ENCODE measurements at regions not wholly inside any gene's neighbourhood (a gene's known extent, or its start where the extent isn't known, plus 50 kb on each side); places are given as distances from the start of the nearest gene placed in this dataset.
"Not testable (repeated sequence)": the region's sequence is repeated elsewhere in the genome, so short reads cannot be mapped to it uniquely, and the experiment has no call there.

DNA sequence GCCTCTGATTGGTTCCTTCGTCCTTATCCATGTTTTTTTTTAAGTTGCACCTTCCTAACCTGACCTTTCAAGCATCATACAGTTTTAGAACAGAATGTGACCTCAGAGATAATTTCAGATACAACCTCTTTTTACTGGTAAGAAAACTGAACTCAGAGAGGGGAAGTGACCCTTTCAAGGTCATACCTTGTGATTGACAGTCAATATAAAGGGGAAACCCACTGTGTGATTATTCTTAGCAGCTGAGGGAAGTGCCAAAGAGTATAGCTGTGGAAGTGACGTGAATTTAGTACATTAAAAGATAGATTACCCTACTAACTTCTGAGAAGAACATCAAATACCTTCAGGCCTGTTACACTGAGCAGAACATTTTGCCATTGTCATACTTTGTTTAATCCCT, 319.4 kb downstream of the NEK10 start:
- Histone ChIP-seq H3K9ac (ENCODE audit: low read length) (no peak overlapping the region), H3K36me3 (replicated peaks; ENCODE audit: insufficient read depth, low read length) (no peaks in the 10 kb centered on the region), H3K4me1 (ENCODE audit: low read length) (peaks cover 24% of the 10 kb centered on the region), H3K4me3 (ENCODE audit: low read length) (no peak overlapping the region), H3K27ac (ENCODE audit: low read length) (peak overlapping the region; percentile 61; the same call in 1 of the 2 replicates), H3K4me2 (ENCODE audit: low read depth, low read length) (no peak overlapping the region; the same call in 1 of the 2 replicates), H2AFZ (ENCODE audit: low read length) (0 out of 2 replicates have a peak overlapping the region, but pooled peaks have one; percentile 17), H3K9me2 (replicated peaks; ENCODE audit: insufficient read depth, low read length) (no peaks in the 10 kb centered on the region), H3K79me2 (ENCODE audit: low read length) (no peaks in the 10 kb centered on the region), H4K20me1 (ENCODE audit: insufficient read depth, low read length) (no peaks in the 10 kb centered on the region), H3K27me3 (replicated peaks; ENCODE audit: insufficient read depth, low read length) (no peaks in the 10 kb centered on the region), H3F3A (ENCODE audit: insufficient read depth, low read length) (no peaks in the 10 kb centered on the region), H3K9me3 (replicated peaks; ENCODE audit: insufficient read depth, low read length) (no peaks in the 10 kb centered on the region)
- peak; percentile 48 for DNase-seq
- no peak for TF ChIP-seq CTCF (IDR thresholded peaks at IDR 0.05; ENCODE audit: low read length)
- TF ChIP-seq EZH2 (optimal IDR thresholded peaks at IDR 0.05; ENCODE audit: low read depth, low read length), result no peak
- TF ChIP-seq EZH2phosphoT487 (IDR thresholded peaks at IDR 0.05; ENCODE audit: low read length), result no peak

DNA sequence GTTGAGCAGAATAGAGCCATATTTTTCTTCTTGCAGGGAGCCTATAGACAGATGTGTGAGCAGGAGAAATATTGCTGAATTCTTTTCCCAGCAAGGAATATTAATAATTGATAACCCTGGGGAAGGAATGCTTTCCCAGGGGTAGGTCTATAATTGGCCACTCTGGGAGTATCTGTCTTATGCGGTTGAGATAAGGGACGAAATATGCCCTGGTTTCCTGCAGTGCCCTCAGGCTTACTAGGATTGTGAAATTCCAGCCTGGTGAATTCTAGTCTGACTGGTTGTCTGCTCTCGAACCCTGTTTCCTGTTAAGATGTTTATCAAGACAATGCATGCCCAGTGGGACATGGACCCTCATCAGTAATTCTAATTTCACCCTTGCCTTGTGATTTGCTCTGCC, 317.7 kb downstream of the NEK10 start:
- H3K79me2 ChIP-seq (ENCODE audit: low read length), result not testable (repeated sequence)

GRCh38 chr3:27056326-27056725, 312.9 kb downstream of the NEK10 start:
- H3K36me3 ChIP-seq (replicated peaks; ENCODE audit: insufficient read depth, low read length), result no peaks in the 10 kb centered on the region

More for the DNA sequence above, 317.7 kb downstream of the NEK10 start:
- H3K9ac ChIP-seq (ENCODE audit: low read length); H3K36me3 ChIP-seq (replicated peaks; ENCODE audit: insufficient read depth, low read length); H3K4me2 ChIP-seq (ENCODE audit: low read depth, low read length); H3K27me3 ChIP-seq (replicated peaks; ENCODE audit: insufficient read depth, low read length); H2AFZ ChIP-seq (ENCODE audit: low read length); H3K9me2 ChIP-seq (replicated peaks; ENCODE audit: insufficient read depth, low read length); H3K27ac ChIP-seq (ENCODE audit: low read length); DNase-seq; H3K4me3 ChIP-seq (ENCODE audit: low read length); H3F3A ChIP-seq (ENCODE audit: insufficient read depth, low read length); H3K9me3 ChIP-seq (replicated peaks; ENCODE audit: insufficient read depth, low read length); H4K20me1 ChIP-seq (ENCODE audit: insufficient read depth, low read length): not testable (repeated sequence)
- peaks cover 18% of the 10 kb centered on the region for H3K4me1 ChIP-seq (ENCODE audit: low read length)

More at GRCh38 chr3:27056326-27056725, 312.9 kb downstream of the NEK10 start:
- Histone ChIP-seq H3K9me2 (replicated peaks; ENCODE audit: insufficient read depth, low read length) (no peaks in the 10 kb centered on the region), H3K4me3 (ENCODE audit: low read length) (no peak overlapping the region), H4K20me1 (ENCODE audit: insufficient read depth, low read length) (no peaks in the 10 kb centered on the region), H3K9ac (ENCODE audit: low read length) (no peak overlapping the region), H3K79me2 (ENCODE audit: low read length) (no peaks in the 10 kb centered on the region), H3K27me3 (replicated peaks; ENCODE audit: insufficient read depth, low read length) (no peaks in the 10 kb centered on the region), H3K4me1 (ENCODE audit: low read length) (no peaks in the 10 kb centered on the region), H3K9me3 (replicated peaks; ENCODE audit: insufficient read depth, low read length) (no peaks in the 10 kb centered on the region), H2AFZ (ENCODE audit: low read length) (no peak overlapping the region), H3F3A (ENCODE audit: insufficient read depth, low read length) (no peaks in the 10 kb centered on the region), H3K4me2 (ENCODE audit: low read depth, low read length) (no peak overlapping the region), H3K27ac (ENCODE audit: low read length) (no peak overlapping the region)
- TF ChIP-seq EZH2phosphoT487 (IDR thresholded peaks at IDR 0.05; ENCODE audit: low read length) (no peak), EZH2 (optimal IDR thresholded peaks at IDR 0.05; ENCODE audit: low read depth, low read length) (no peak), CTCF (IDR thresholded peaks at IDR 0.05; ENCODE audit: low read length) (no peak)
- no peak for DNase-seq

All from MM.1S (cell line).